Adrenal gland (tissue), 9 donors: ENCODE measurements at regions not wholly inside any gene's neighbourhood (a gene's known extent, or its start where the extent isn't known, plus 50 kb on each side); places are given as distances from the start of the nearest gene placed in this dataset.

Experiments
- DNase-seq, 7 donors: peaks; one replicate each; pipeline ENCODE4 v3.0.0-alpha.2; 2019 to 2020
- H3K27ac ChIP-seq, 5 donors: fragments of 200-600 bp; sonication (generic) in 4 of 5; 1 replicate in 3 of 5; 2 replicates in 2 of 5; pipeline versions ENCODE4 v1.5.1 to v1.8.0; 2016 to 2020; ENCODE audit warnings: mild to moderate bottlenecking in 1 of 5
- H3K27me3 ChIP-seq: fragments of 200-600 bp; 2 replicates; pipeline ENCODE4 v1.8.0; 2021
- H3K36me3 ChIP-seq, 2 donors: fragments of 200-600 bp; replicated peaks in 1 of 2; 1 replicate in 1 of 2; 2 replicates in 1 of 2; pipeline versions ENCODE4 v1.5.1 to v1.8.0; 2018 to 2022
- H3K4me1 ChIP-seq, 2 donors: fragments of 200-600 bp; replicated peaks in 1 of 2; 1 replicate in 1 of 2; 2 replicates in 1 of 2; pipeline versions ENCODE4 v1.5.1 to v1.8.0; 2018 to 2021
- H3K4me3 ChIP-seq, 4 donors: fragments of 200-600 bp; sonication (generic) in 3 of 4; one replicate each; pipeline ENCODE4 v1.5.1; 2016 to 2018
- H3K9me3 ChIP-seq, 3 donors: fragments of 200-600 bp; sonication (generic) in 1 of 3; replicated peaks in 1 of 3; 1 replicate in 2 of 3; 2 replicates in 1 of 3; pipeline versions ENCODE4 v1.5.1 to v1.8.0; 2016 to 2021
- CTCF ChIP-seq, 6 experiments: fragments of 450-650 bp in 4 of 6; fragments of 200-600 bp in 2 of 6; sonication (generic) in 1 of 6; IDR thresholded peaks; 1 replicate in 5 of 6; 2 replicates in 1 of 6; pipeline versions ENCODE4 v1.5.1 to v1.8.0; 2016 to 2021; ENCODE audit warnings: antibody characterized with exemption in 6 of 6, mild to moderate bottlenecking in 2 of 6, moderate library complexity in 1 of 6
- POLR2A ChIP-seq, 2 donors: fragments of 450-650 bp; IDR thresholded peaks; one replicate each; pipeline ENCODE4 v1.6.1; 2017; ENCODE audit warnings: antibody characterized with exemption in 2 of 2, mild to moderate bottlenecking in 2 of 2, moderate library complexity in 1 of 2
- WGBS, 4 donors: extraction: QIAGEN DNeasy Blood & Tissue Kit in 2 of 4; methylation state at CpG; one replicate each; pipeline versions ENCODE4 v1.1.5 to v1.1.7; 2013 to 2017; 5-methylcytosine and 5-hydroxymethylcytosine counted together
- intact Hi-C, 2 donors: fragments of 100-400 bp; cut with DNase I; formaldehyde crosslinking; loops; one replicate each; pipeline versions ENCODE4 v1.14.1 to v1.15.0; 2022 to 2023
- donor health status: healthy with polysubstance abuse.
- donor health status: Bipolar disorder and iron deficiency.
- donor health status: DM: yes; HTN: yes; CAD: no.
- donor health status: DM: no; HTN: no; CAD: no.
- donor health status: DM: no; HTN: no; CAD: no.

GRCh38 chr1:208520438-208521099 lies 276.4 kb upstream of the PLXNA2 start:
- Histone ChIP-seq H3K4me3 (no peak overlapping the region), H3K36me3 (no peaks in the 10 kb centered on the region), H3K4me1 (no peaks in the 10 kb centered on the region), H3K9me3 (no peaks in the 10 kb centered on the region), H3K27me3 (no peaks in the 10 kb centered on the region), H3K27ac (no peak overlapping the region)
- no peak for DNase-seq
- intact Hi-C loops: no loop called here
- TF ChIP-seq POLR2A (IDR thresholded peaks at IDR 0.05) (no peak), CTCF (IDR thresholded peaks at IDR 0.05) (no peak)
- 54 to 78% (median 68%) methylated on average over 1 of the region's 1 CpG for whole genome bisulfite sequencing, 4 donors

- Histone ChIP-seq H3K4me1 (no peaks in the 10 kb centered on the region), H3K27me3 (no peaks in the 10 kb centered on the region), H3K36me3 (no peaks in the 10 kb centered on the region), H3K27ac (no peak overlapping the region), H3K9me3 (no peaks in the 10 kb centered on the region), H3K4me3 (no peak overlapping the region)
- WGBS, 4 donors: 54 to 72% (median 66%) methylated on average over 3 of the region's 3 CpGs
- intact Hi-C loops: no loop called here
- TF ChIP-seq POLR2A (IDR thresholded peaks at IDR 0.05) (no peak), CTCF (IDR thresholded peaks at IDR 0.05) (no peak)
- no peak for DNase-seq
Measured at GRCh38 chr1:208521534-208521933, 277.4 kb upstream of the PLXNA2 start.

- no peak for DNase-seq
- no peaks in the 10 kb centered on the region for H3K9me3 ChIP-seq
- no peaks in the 10 kb centered on the region for H3K36me3 ChIP-seq
- H3K4me1 ChIP-seq: no peaks in the 10 kb centered on the region
- no peak overlapping the region for H3K4me3 ChIP-seq
- WGBS, 4 donors: 81 to 93% (median 87%) methylated on average over 5 of the region's 5 CpGs
- no peaks in the 10 kb centered on the region for H3K27me3 ChIP-seq
- intact Hi-C loops: no loop called here
- H3K27ac ChIP-seq: no peak overlapping the region
- TF ChIP-seq CTCF (IDR thresholded peaks at IDR 0.05) (no peak), POLR2A (IDR thresholded peaks at IDR 0.05) (no peak)
Measured at GRCh38 chr1:208523007-208523406, 278.8 kb upstream of the PLXNA2 start.

- intact Hi-C loops: no loop called here
- DNase-seq: no peak
- no peaks in the 10 kb centered on the region for H3K27me3 ChIP-seq
- no peaks in the 10 kb centered on the region for H3K4me1 ChIP-seq
- no peaks in the 10 kb centered on the region for H3K9me3 ChIP-seq
- WGBS, 4 donors: 93 to 97% (median 95%) methylated on average over 4 of the region's 4 CpGs
- H3K27ac ChIP-seq: no peak overlapping the region
- H3K4me3 ChIP-seq: no peak overlapping the region
- no peaks in the 10 kb centered on the region for H3K36me3 ChIP-seq
- TF ChIP-seq CTCF (IDR thresholded peaks at IDR 0.05): no peak
- TF ChIP-seq POLR2A (IDR thresholded peaks at IDR 0.05): no peak
Measured at GRCh38 chr1:208524376-208524775, 280.2 kb upstream of the PLXNA2 start.
